ENCODE measurements at regions not wholly inside any gene's neighbourhood (a gene's known extent, or its start where the extent isn't known, plus 50 kb on each side); places are given as distances from the start of the nearest gene placed in this dataset.

- Mint-ChIP-seq H3K36me3 (ENCODE audit: insufficient read depth, unreplicated experiment) (no peaks in the 10 kb centered on the region), H3K4me1 (ENCODE audit: low read depth, unreplicated experiment) (no peaks in the 10 kb centered on the region), H3K27me3 (ENCODE audit: unreplicated experiment) (no peaks in the 10 kb centered on the region), H3K27ac (ENCODE audit: unreplicated experiment) (no peak overlapping the region), H3K9me3 (ENCODE audit: low read depth, unreplicated experiment) (peaks cover under 1% of the 10 kb centered on the region), H3K4me3 (ENCODE audit: low read depth, unreplicated experiment) (no peak overlapping the region)
- intact Hi-C loops (cut with micrococcal nuclease; ENCODE audit: unreplicated experiment), result no loop called here
- BruUV-seq (replicated peaks), result no TSS peak
- CTCF ChIA-PET, result no interaction called here
- no peak for DNase-seq
- TF ChIP-seq CTCF (IDR thresholded peaks at IDR 0.05; ENCODE audit: unreplicated experiment), result no peak
These were observed 516.1 kb upstream of the NAALADL2 start for GRCh38 chr3:174342941-174343501.

GRCh38 chr3:174346141-174346540, 513.0 kb upstream of the NAALADL2 start:
- Mint-ChIP-seq H3K4me1 (ENCODE audit: low read depth, unreplicated experiment) (no peaks in the 10 kb centered on the region), H3K36me3 (ENCODE audit: insufficient read depth, unreplicated experiment) (no peaks in the 10 kb centered on the region), H3K27ac (ENCODE audit: unreplicated experiment) (no peak overlapping the region), H3K27me3 (ENCODE audit: unreplicated experiment) (no peaks in the 10 kb centered on the region), H3K9me3 (ENCODE audit: low read depth, unreplicated experiment) (peaks cover 7% of the 10 kb centered on the region), H3K4me3 (ENCODE audit: low read depth, unreplicated experiment) (no peak overlapping the region)
- no TSS peak for BruUV-seq (replicated peaks)
- intact Hi-C loops (cut with micrococcal nuclease; ENCODE audit: unreplicated experiment), result no loop called here
- no peak for DNase-seq
- TF ChIP-seq CTCF (IDR thresholded peaks at IDR 0.05; ENCODE audit: unreplicated experiment), result no peak
- CTCF ChIA-PET, result no interaction called here

GRCh38 chr3:174346571-174346970, 512.6 kb upstream of the NAALADL2 start:
- H3K4me3 Mint-ChIP-seq (ENCODE audit: low read depth, unreplicated experiment), result no peak overlapping the region
- no peaks in the 10 kb centered on the region for H3K27me3 Mint-ChIP-seq (ENCODE audit: unreplicated experiment)
- TF ChIP-seq CTCF (IDR thresholded peaks at IDR 0.05; ENCODE audit: unreplicated experiment), result no peak
- BruUV-seq (replicated peaks), result no TSS peak
- peaks cover 7% of the 10 kb centered on the region for H3K9me3 Mint-ChIP-seq (ENCODE audit: low read depth, unreplicated experiment)
- no peak for DNase-seq
- H3K4me1 Mint-ChIP-seq (ENCODE audit: low read depth, unreplicated experiment), result no peaks in the 10 kb centered on the region
- no peaks in the 10 kb centered on the region for H3K36me3 Mint-ChIP-seq (ENCODE audit: insufficient read depth, unreplicated experiment)
- CTCF ChIA-PET, result no interaction called here
- intact Hi-C loops (cut with micrococcal nuclease; ENCODE audit: unreplicated experiment), result no loop called here
- H3K27ac Mint-ChIP-seq (ENCODE audit: unreplicated experiment), result no peak overlapping the region

- BruUV-seq (replicated peaks), result no TSS peak
These were observed 511.5 kb upstream of the NAALADL2 start for GRCh38 chr3:174347474-174348138.

More at GRCh38 chr3:174347474-174348138, 511.5 kb upstream of the NAALADL2 start:
- DNase-seq, result no peak
- H3K9me3 Mint-ChIP-seq (ENCODE audit: low read depth, unreplicated experiment), result peaks cover 7% of the 10 kb centered on the region
- H3K4me3 Mint-ChIP-seq (ENCODE audit: low read depth, unreplicated experiment), result no peak overlapping the region
- H3K36me3 Mint-ChIP-seq (ENCODE audit: insufficient read depth, unreplicated experiment), result no peaks in the 10 kb centered on the region
- intact Hi-C loops (cut with micrococcal nuclease; ENCODE audit: unreplicated experiment), result no loop called here
- no peak overlapping the region for H3K27ac Mint-ChIP-seq (ENCODE audit: unreplicated experiment)
- CTCF ChIA-PET, result no interaction called here
- no peaks in the 10 kb centered on the region for H3K27me3 Mint-ChIP-seq (ENCODE audit: unreplicated experiment)
- H3K4me1 Mint-ChIP-seq (ENCODE audit: low read depth, unreplicated experiment), result no peaks in the 10 kb centered on the region
- no peak for TF ChIP-seq CTCF (IDR thresholded peaks at IDR 0.05; ENCODE audit: unreplicated experiment)

All from Calu3 (cell line).